IMR-90 (cell line): ENCODE measurements at regions not wholly inside any gene's neighbourhood (a gene's known extent, or its start where the extent isn't known, plus 50 kb on each side); places are given as distances from the start of the nearest gene placed in this dataset.
"Not testable (repeated sequence)": the region's sequence is repeated elsewhere in the genome, so short reads cannot be mapped to it uniquely, and the experiment has no call there.

Source experiments
- ATAC-seq: fragments of 200-7000 bp; cut with Tn5 transposase; 2 replicates; pipeline ENCODE4 v1.9.1; 2020; ENCODE audit warnings: low read depth, mild to moderate bottlenecking, moderate library complexity
- BruUV-seq: library from RNA; stranded (reverse); fragments of 400-500 nt; replicated peaks from 2 replicates; lab custom pipeline; 2021; lab: Mats Ljungman, UMichigan
- CTCF ChIA-PET: fragments of 300-600 bp; formaldehyde crosslinking; extraction: SDS; loops from one replicate; lab custom pipeline; 2021; ENCODE audit warnings: antibody characterized with exemption; lab: Yijun Ruan, JAX
- POLR2A ChIA-PET: fragments of 300-600 bp; sonication (Branson Sonifier 250); formaldehyde crosslinking; loops from one replicate; lab custom pipeline; 2022; ENCODE audit warnings: antibody characterized with exemption; ENCODE audit not compliant: unreplicated experiment; lab: Charles Lee
- DNase-seq: peaks from one replicate; pipeline ENCODE4 v3.0.0; 2013
- H2AFZ ChIP-seq: replicated peaks from 2 replicates; pipeline ENCODE3; 2013; ENCODE audit warnings: low read length, mild to moderate bottlenecking; ENCODE audit not compliant: poor library complexity
- H2AK5ac ChIP-seq: 2 replicates; pipeline ENCODE4 v1.6.1; 2013; ENCODE audit warnings: low read depth, low read length, inconsistent platforms
- H2AK9ac ChIP-seq: replicated peaks from 2 replicates; pipeline ENCODE3; 2013; ENCODE audit warnings: mild to moderate bottlenecking, low read depth, low read length, moderate library complexity; ENCODE audit not compliant: poor library complexity
- H2BK120ac ChIP-seq: 2 replicates; pipeline ENCODE4 v1.6.1; 2013; ENCODE audit warnings: low read depth, low read length, inconsistent platforms
- H2BK15ac ChIP-seq: 3 replicates; pipeline ENCODE4 v1.6.1; 2013; ENCODE audit warnings: low read depth, low read length, inconsistent platforms
- H2BK20ac ChIP-seq: 2 replicates; pipeline ENCODE4 v1.6.1; 2013; ENCODE audit warnings: low read depth, mild to moderate bottlenecking, inconsistent platforms, low read length, moderate library complexity
- H2BK5ac ChIP-seq: 2 replicates; pipeline ENCODE4 v1.6.1; 2013; ENCODE audit warnings: mild to moderate bottlenecking, low read depth, low read length, inconsistent platforms; ENCODE audit not compliant: poor library complexity, severe bottlenecking
- H3K14ac ChIP-seq: replicated peaks from 2 replicates; pipeline ENCODE4 v1.6.1; 2013; ENCODE audit warnings: low read depth, low read length, inconsistent platforms
- H3K18ac ChIP-seq: 2 replicates; pipeline ENCODE4 v1.6.1; 2013; ENCODE audit warnings: low read depth, low read length, control low read depth
- H3K23ac ChIP-seq: 2 replicates; pipeline ENCODE4 v1.6.1; 2013; ENCODE audit warnings: low read depth, low read length, inconsistent platforms
- H3K27ac ChIP-seq: 2 replicates; pipeline ENCODE4 v1.5.1; 2013; ENCODE audit warnings: mild to moderate bottlenecking, control low read depth, low read length; ENCODE audit not compliant: insufficient read depth
- H3K27me3 ChIP-seq: 2 replicates; pipeline ENCODE4 v1.6.1; 2013; ENCODE audit warnings: low read length; ENCODE audit not compliant: control insufficient read depth, insufficient read depth
- H3K36me3 ChIP-seq: 2 replicates; pipeline ENCODE4 v1.6.1; 2013; ENCODE audit warnings: low read length, mixed read lengths; ENCODE audit not compliant: control insufficient read depth, insufficient read depth
- H3K4ac ChIP-seq: 2 replicates; pipeline ENCODE4 v1.6.1; 2013; ENCODE audit warnings: low read depth, low read length, inconsistent platforms
- H3K4me1 ChIP-seq: 2 replicates; pipeline ENCODE4 v1.6.1; 2013; ENCODE audit warnings: low read length, mixed read lengths; ENCODE audit not compliant: control insufficient read depth, insufficient read depth
- H3K4me2 ChIP-seq: 2 replicates; pipeline ENCODE4 v1.6.1; 2013; ENCODE audit warnings: low read depth, mild to moderate bottlenecking, control low read depth, low read length, moderate library complexity
- H3K4me3 ChIP-seq: 2 replicates; pipeline ENCODE4 v1.5.1; 2013; ENCODE audit warnings: low read depth, mild to moderate bottlenecking, control low read depth, low read length, moderate library complexity; ENCODE audit not compliant: insufficient read depth
- H3K56ac ChIP-seq: 2 replicates; pipeline ENCODE4 v1.6.1; 2013; ENCODE audit warnings: low read length, inconsistent platforms; ENCODE audit not compliant: insufficient read depth; ENCODE audit errors: extremely low read depth
- H3K79me1 ChIP-seq, 2 experiments: 2 replicates each; pipeline ENCODE4 v1.6.1; 2013; ENCODE audit warnings: low read length in 2 of 2, inconsistent platforms in 1 of 2, low read depth in 1 of 2
- H3K9ac ChIP-seq: 2 replicates; pipeline ENCODE4 v1.6.1; 2013; ENCODE audit warnings: low read depth, low read length, control low read depth
- H3K9me1 ChIP-seq: 2 replicates; pipeline ENCODE4 v1.6.1; 2013; ENCODE audit warnings: low read length, inconsistent platforms; ENCODE audit not compliant: insufficient read depth
- H3K9me3 ChIP-seq: 2 replicates; pipeline ENCODE4 v1.6.1; 2013; ENCODE audit warnings: low read length; ENCODE audit not compliant: control insufficient read depth, insufficient read depth
- H4K20me1 ChIP-seq: 2 replicates; pipeline ENCODE4 v1.6.1; 2013; ENCODE audit warnings: low read length, inconsistent platforms; ENCODE audit not compliant: insufficient read depth
- H4K5ac ChIP-seq: 2 replicates; pipeline ENCODE4 v1.6.1; 2013; ENCODE audit warnings: mild to moderate bottlenecking, low read depth, low read length, control low read depth
- H4K8ac ChIP-seq, 2 experiments: 2 replicates each; pipeline ENCODE4 v1.6.1; 2013; ENCODE audit warnings: low read depth in 2 of 2, low read length in 2 of 2, control low read depth in 1 of 2, inconsistent platforms in 1 of 2
- H4K91ac ChIP-seq: 2 replicates; pipeline ENCODE4 v1.6.1; 2013; ENCODE audit warnings: low read depth, low read length, inconsistent platforms; ENCODE audit not compliant: insufficient read depth
- WGBS, 2 experiments: methylation state at CpG; one replicate each; pipeline versions ENCODE4 v1.1.5 to v1.1.7; 2013; ENCODE audit warnings: missing lambda C conversion rate in 2 of 2; ENCODE audit not compliant: insufficient read length in 1 of 2; ENCODE audit errors: extremely low coverage in 2 of 2; 5-methylcytosine and 5-hydroxymethylcytosine counted together
- dilution Hi-C: fragments of 300-500 bp; cut with HindIII; formaldehyde crosslinking; loops from one replicate; pipeline ENCODE4 v1.14.3; 2018; ENCODE audit warnings: low sequenced_read_pairs; ENCODE audit not compliant: unreplicated experiment
- in situ Hi-C: fragments of 300-500 bp; cut with MboI; formaldehyde crosslinking; loops from 3 replicates; pipeline ENCODE4 v1.14.3; 2019; ENCODE audit warnings: low sequenced_read_pairs, inconsistent platforms, mixed read lengths
- intact Hi-C: fragments of 100-400 bp; cut with micrococcal nuclease; formaldehyde crosslinking; loops from 2 replicates; pipeline ENCODE4 v1.10.0; 2022

- DNase-seq, POLR2A ChIA-PET, H3K27me3 ChIP-seq: not testable (repeated sequence)
These were observed 206.3 kb upstream of the IRF2BP2 start for GRCh38 chr1:234816186-234816851.

GRCh38 chr1:234815295-234815815, 205.4 kb upstream of the IRF2BP2 start:
- H3K79me1 ChIP-seq, POLR2A ChIA-PET, H2BK20ac ChIP-seq, H2AFZ ChIP-seq, H3K9me3 ChIP-seq, H4K20me1 ChIP-seq, H2AK9ac ChIP-seq, H3K56ac ChIP-seq, H3K18ac ChIP-seq, H3K27me3 ChIP-seq, H2AK5ac ChIP-seq, H3K27ac ChIP-seq, H3K9me1 ChIP-seq, H3K36me3 ChIP-seq, H4K8ac ChIP-seq, BruUV-seq, H2BK120ac ChIP-seq, intact Hi-C loops, H3K9ac ChIP-seq, H4K5ac ChIP-seq, DNase-seq, H3K4me2 ChIP-seq, H3K4me3 ChIP-seq, CTCF ChIA-PET, dilution Hi-C loops, H4K91ac ChIP-seq, H3K14ac ChIP-seq, H3K4ac ChIP-seq, H2BK5ac ChIP-seq, H3K23ac ChIP-seq, H2BK15ac ChIP-seq, ATAC-seq, in situ Hi-C loops, H3K4me1 ChIP-seq: not testable (repeated sequence)
- whole genome bisulfite sequencing, 2 experiments, result no CpG with 5 or more reads among the region's 7 CpGs

More at GRCh38 chr1:234816186-234816851, 206.3 kb upstream of the IRF2BP2 start:
- H2BK15ac ChIP-seq, H2AFZ ChIP-seq, H3K4me1 ChIP-seq, H2BK20ac ChIP-seq, H4K20me1 ChIP-seq, intact Hi-C loops, H3K9me3 ChIP-seq, in situ Hi-C loops, H3K23ac ChIP-seq, BruUV-seq, H3K9ac ChIP-seq, H3K56ac ChIP-seq, H3K9me1 ChIP-seq, H3K4ac ChIP-seq, dilution Hi-C loops, CTCF ChIA-PET, H2AK9ac ChIP-seq, H3K4me2 ChIP-seq, H3K27ac ChIP-seq, H3K18ac ChIP-seq, H2BK5ac ChIP-seq, H3K4me3 ChIP-seq, H4K91ac ChIP-seq, ATAC-seq, H2AK5ac ChIP-seq, H3K79me1 ChIP-seq, H4K8ac ChIP-seq, H4K5ac ChIP-seq, H3K14ac ChIP-seq, H2BK120ac ChIP-seq, H3K36me3 ChIP-seq: not testable (repeated sequence)
- WGBS, 2 experiments, result no CpG with 5 or more reads among the region's 26 CpGs
